SK-N-SH (cell line): ENCODE measurements at regions not wholly inside any gene's neighbourhood (a gene's known extent, or its start where the extent isn't known, plus 50 kb on each side); places are given as distances from the start of the nearest gene placed in this dataset.

Experiments
- CTCF ChIA-PET: fragments of 300-600, 350-600 bp; formaldehyde crosslinking; extraction: SDS; loops from one replicate; lab custom pipeline; 2021; lab: Yijun Ruan, JAX
- POLR2A ChIA-PET: fragments of 350-600 bp; sonication (Branson Sonifier 250); formaldehyde crosslinking; extraction: SDS; loops from one replicate; lab custom pipeline; 2020; ENCODE audit warnings: antibody characterized with exemption, inconsistent platforms; lab: Yijun Ruan, JAX
- DNase-seq: peaks from one replicate; pipeline ENCODE4 v3.0.0; 2012
- H2AFZ ChIP-seq: fragments of 200-600 bp; sonication (generic); 2 replicates; pipeline ENCODE4 v1.8.1; 2016; ENCODE audit warnings: antibody characterized with exemption, mild to moderate bottlenecking, low read depth
- H3F3A ChIP-seq: fragments of 200-600 bp; sonication (generic); replicated peaks from 2 replicates; pipeline ENCODE3; 2016; ENCODE audit warnings: antibody characterized with exemption, mild to moderate bottlenecking; ENCODE audit not compliant: insufficient read depth
- H3K27ac ChIP-seq, 2 experiments: fragments of 200-500 bp in 1 of 2; fragments of 200-600 bp in 1 of 2; sonication (Bioruptor generic) in 1 of 2; sonication (generic), shearing (Covaris generic) in 1 of 2; 2 replicates each; pipeline versions ENCODE4 v1.5.1 to v1.6.1; 2014 to 2016; ENCODE audit warnings: low read depth in 2 of 2, inconsistent platforms in 1 of 2, low read length in 1 of 2, mild to moderate bottlenecking in 1 of 2, mixed read lengths in 1 of 2
- H3K27me3 ChIP-seq: fragments of 200-600 bp; sonication (generic), shearing (Covaris generic); 2 replicates; pipeline ENCODE4 v1.6.1; 2016; ENCODE audit warnings: mixed run types; ENCODE audit not compliant: insufficient read depth
- H3K36me3 ChIP-seq, 2 experiments: fragments of 200-500 bp in 1 of 2; fragments of 200-600 bp in 1 of 2; sonication (Bioruptor generic) in 1 of 2; sonication (generic) in 1 of 2; replicated peaks in 1 of 2; 2 replicates each; pipeline versions ENCODE3 to v1.5.1; 2014 to 2016; ENCODE audit warnings: low read length in 1 of 2, mild to moderate bottlenecking in 1 of 2; ENCODE audit not compliant: insufficient read depth in 2 of 2, control insufficient read depth in 1 of 2
- H3K4me1 ChIP-seq, 2 experiments: fragments of 200-500 bp in 1 of 2; fragments of 200-600 bp in 1 of 2; sonication (Bioruptor generic) in 1 of 2; sonication (generic), shearing (Covaris generic) in 1 of 2; 2 replicates each; pipeline versions ENCODE4 v1.5.1 to v1.6.1; 2014 to 2016; ENCODE audit warnings: low read depth in 1 of 2, low read length in 1 of 2, mixed run types in 1 of 2; ENCODE audit not compliant: insufficient read depth in 2 of 2, control insufficient read depth in 1 of 2
- H3K4me2 ChIP-seq: fragments of 200-600 bp; sonication (generic), shearing (Covaris generic); 2 replicates; pipeline ENCODE4 v1.6.1; 2017; ENCODE audit warnings: mixed run types
- H3K4me3 ChIP-seq, 2 experiments: fragments of 200-500 bp in 1 of 2; fragments of 200-600 bp in 1 of 2; sonication (Bioruptor generic) in 1 of 2; sonication (generic), shearing (Covaris generic) in 1 of 2; 2 replicates each; pipeline versions ENCODE4 v1.5.1 to v1.8.1; 2014 to 2016; ENCODE audit warnings: low read depth in 2 of 2, inconsistent platforms in 1 of 2, low read length in 1 of 2, mild to moderate bottlenecking in 1 of 2, mixed read lengths in 1 of 2, moderate library complexity in 1 of 2
- H3K79me2 ChIP-seq: fragments of 200-600 bp; sonication (generic); 2 replicates; pipeline ENCODE4 v1.8.1; 2017; ENCODE audit warnings: mild to moderate bottlenecking; ENCODE audit not compliant: insufficient read depth
- H3K9ac ChIP-seq: fragments of 200-600 bp; sonication (generic); 2 replicates; pipeline ENCODE4 v1.6.1; 2017; ENCODE audit warnings: mixed run types
- H3K9me2 ChIP-seq: fragments of 200-600 bp; sonication (generic); 2 replicates; pipeline ENCODE4 v1.6.1; 2017; ENCODE audit warnings: mixed run types
- H3K9me3 ChIP-seq: fragments of 200-600 bp; sonication (generic); 2 replicates; pipeline ENCODE4 v1.6.1; 2017; ENCODE audit warnings: mixed run types, mild to moderate bottlenecking, moderate library complexity
- H4K20me1 ChIP-seq: fragments of 200-600 bp; sonication (generic); 2 replicates; pipeline ENCODE4 v1.6.1; 2017; ENCODE audit warnings: mild to moderate bottlenecking, mixed run types; ENCODE audit not compliant: insufficient read depth
- RXRA ChIP-seq: IDR thresholded peaks from 2 replicates; pipeline ENCODE4 v1.4.0; 2012; ENCODE audit warnings: low read depth, mild to moderate bottlenecking, borderline replicate concordance
- SMC3 ChIP-seq: IDR thresholded peaks from 2 replicates; pipeline ENCODE4 v1.6.1; 2012; ENCODE audit warnings: low read depth, low read length, improper control_type of control experiment
- TAF1 ChIP-seq: IDR thresholded peaks from 2 replicates; pipeline ENCODE4 v1.6.1; 2012; ENCODE audit warnings: low read depth, mild to moderate bottlenecking, low read length, moderate library complexity, borderline replicate concordance
- YY1 ChIP-seq: IDR thresholded peaks from 2 replicates; pipeline ENCODE4 v1.4.0; 2012; ENCODE audit warnings: low read depth, mild to moderate bottlenecking
- WGBS: methylation state at CpG from one replicate; pipeline ENCODE4 v1.1.6; 2017; ENCODE audit warnings: low lambda C conversion rate; 5-methylcytosine and 5-hydroxymethylcytosine counted together
- TF ChIP-seq, protein P1 (sequence below): fragments of 200-600 bp; sonication (generic); IDR thresholded peaks from 2 replicates; pipeline ENCODE4 v1.6.1; 2017; ENCODE audit warnings: antibody characterized with exemption, mild to moderate bottlenecking, moderate library complexity
- TF ChIP-seq, protein P2 (sequence below): IDR thresholded peaks from 2 replicates; pipeline ENCODE4 v1.4.0; 2012; ENCODE audit warnings: low read depth, borderline replicate concordance
- TF ChIP-seq, protein P3 (sequence below): IDR thresholded peaks from 2 replicates; pipeline ENCODE4; 2012
- TF ChIP-seq, protein P4 (sequence below): fragments of 150-350 bp; IDR thresholded peaks from 2 replicates; pipeline ENCODE4 v1.6.1; 2017; ENCODE audit warnings: antibody characterized with exemption, low read length, low read depth, borderline replicate concordance
- TF ChIP-seq, protein P5 (sequence below): IDR thresholded peaks from 2 replicates; pipeline ENCODE4 v1.4.0; 2012; ENCODE audit warnings: low read depth
- TF ChIP-seq, protein P6 (sequence below): IDR thresholded peaks from 2 replicates; pipeline ENCODE4 v1.4.0; 2012; ENCODE audit warnings: low read depth, borderline replicate concordance

DNA sequence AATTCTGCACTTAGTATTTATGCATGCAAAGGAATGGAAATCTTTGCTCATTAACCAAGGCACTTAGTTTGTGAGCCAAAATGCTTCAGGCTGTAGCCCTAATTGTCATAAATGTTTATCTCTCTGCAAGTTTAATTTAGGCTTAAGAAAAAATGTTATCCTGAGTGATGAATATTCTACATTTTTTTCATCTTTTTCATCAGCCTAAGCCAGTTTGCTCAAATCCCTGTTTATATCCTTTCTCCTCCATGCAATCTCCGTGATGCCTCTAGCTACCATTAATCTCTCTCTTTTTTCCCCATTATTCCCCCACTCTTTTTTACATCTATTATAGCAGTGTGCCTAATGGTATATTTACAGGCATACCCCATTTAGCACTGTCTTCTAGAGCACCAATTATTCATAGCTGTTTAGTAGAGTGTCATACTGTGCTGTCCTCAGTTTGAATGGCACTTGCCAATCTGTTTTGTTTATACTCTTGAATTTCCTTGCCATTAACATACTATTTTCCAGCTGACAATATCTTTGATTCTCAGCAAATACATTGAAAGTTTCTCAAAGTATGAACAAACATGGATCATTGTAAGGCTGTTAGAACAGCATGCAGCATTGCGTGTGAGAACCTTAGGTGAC, 1457.0 kb downstream of the MAT2B start:
- no peaks in the 10 kb centered on the region for H3K9me2 ChIP-seq
- H3K79me2 ChIP-seq, result no peaks in the 10 kb centered on the region
- H3K9ac ChIP-seq, result no peak overlapping the region
- no peaks in the 10 kb centered on the region for H3F3A ChIP-seq
- H3K4me2 ChIP-seq, result no peak overlapping the region
- H4K20me1 ChIP-seq, result no peaks in the 10 kb centered on the region
- DNase-seq, result no peak
- no peaks in the 10 kb centered on the region for H3K4me1 ChIP-seq
- WGBS, result 49% methylated on average over 2 of the region's 2 CpGs
- no peaks in the 10 kb centered on the region for H3K27me3 ChIP-seq
- no peak overlapping the region for H3K27ac ChIP-seq
- ChIA-PET CTCF (no interaction called here), POLR2A (interaction anchor here (0.5 kb wide), 1 partner anchor 383 kb away, joined by 3 read pairs; no protein-coding TSS in a partner anchor)
- no peaks in the 10 kb centered on the region for H3K36me3 ChIP-seq
- no peak overlapping the region for H2AFZ ChIP-seq
- no peaks in the 10 kb centered on the region for H3K9me3 ChIP-seq
- no peak for TF ChIP-seq SMC3
- TF ChIP-seq, protein P1, sequence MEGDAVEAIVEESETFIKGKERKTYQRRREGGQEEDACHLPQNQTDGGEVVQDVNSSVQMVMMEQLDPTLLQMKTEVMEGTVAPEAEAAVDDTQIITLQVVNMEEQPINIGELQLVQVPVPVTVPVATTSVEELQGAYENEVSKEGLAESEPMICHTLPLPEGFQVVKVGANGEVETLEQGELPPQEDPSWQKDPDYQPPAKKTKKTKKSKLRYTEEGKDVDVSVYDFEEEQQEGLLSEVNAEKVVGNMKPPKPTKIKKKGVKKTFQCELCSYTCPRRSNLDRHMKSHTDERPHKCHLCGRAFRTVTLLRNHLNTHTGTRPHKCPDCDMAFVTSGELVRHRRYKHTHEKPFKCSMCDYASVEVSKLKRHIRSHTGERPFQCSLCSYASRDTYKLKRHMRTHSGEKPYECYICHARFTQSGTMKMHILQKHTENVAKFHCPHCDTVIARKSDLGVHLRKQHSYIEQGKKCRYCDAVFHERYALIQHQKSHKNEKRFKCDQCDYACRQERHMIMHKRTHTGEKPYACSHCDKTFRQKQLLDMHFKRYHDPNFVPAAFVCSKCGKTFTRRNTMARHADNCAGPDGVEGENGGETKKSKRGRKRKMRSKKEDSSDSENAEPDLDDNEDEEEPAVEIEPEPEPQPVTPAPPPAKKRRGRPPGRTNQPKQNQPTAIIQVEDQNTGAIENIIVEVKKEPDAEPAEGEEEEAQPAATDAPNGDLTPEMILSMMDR, result no peak
- TF ChIP-seq, protein P2, sequence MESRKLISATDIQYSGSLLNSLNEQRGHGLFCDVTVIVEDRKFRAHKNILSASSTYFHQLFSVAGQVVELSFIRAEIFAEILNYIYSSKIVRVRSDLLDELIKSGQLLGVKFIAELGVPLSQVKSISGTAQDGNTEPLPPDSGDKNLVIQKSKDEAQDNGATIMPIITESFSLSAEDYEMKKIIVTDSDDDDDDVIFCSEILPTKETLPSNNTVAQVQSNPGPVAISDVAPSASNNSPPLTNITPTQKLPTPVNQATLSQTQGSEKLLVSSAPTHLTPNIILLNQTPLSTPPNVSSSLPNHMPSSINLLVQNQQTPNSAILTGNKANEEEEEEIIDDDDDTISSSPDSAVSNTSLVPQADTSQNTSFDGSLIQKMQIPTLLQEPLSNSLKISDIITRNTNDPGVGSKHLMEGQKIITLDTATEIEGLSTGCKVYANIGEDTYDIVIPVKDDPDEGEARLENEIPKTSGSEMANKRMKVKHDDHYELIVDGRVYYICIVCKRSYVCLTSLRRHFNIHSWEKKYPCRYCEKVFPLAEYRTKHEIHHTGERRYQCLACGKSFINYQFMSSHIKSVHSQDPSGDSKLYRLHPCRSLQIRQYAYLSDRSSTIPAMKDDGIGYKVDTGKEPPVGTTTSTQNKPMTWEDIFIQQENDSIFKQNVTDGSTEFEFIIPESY, result no peak
- H3K4me3 ChIP-seq, result no peak overlapping the region

DNA sequence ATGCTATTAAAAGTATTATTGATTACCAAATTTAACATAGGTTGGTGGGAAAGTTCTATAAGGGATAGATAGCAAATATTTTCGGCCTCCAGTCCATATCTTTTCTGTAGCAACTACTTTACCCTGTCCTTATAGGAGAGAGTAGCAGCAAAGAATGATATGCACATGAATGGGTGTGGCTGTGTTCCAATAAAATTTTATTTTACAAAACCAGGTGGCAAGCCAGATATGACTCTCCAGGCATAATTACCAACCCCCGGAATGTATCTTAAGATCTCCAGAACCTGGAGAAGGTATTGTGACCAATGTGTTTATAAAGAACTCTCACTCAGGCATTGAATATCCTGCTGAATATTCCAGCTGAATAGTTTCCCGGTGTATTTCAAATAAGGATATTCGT, 1461.2 kb downstream of the MAT2B start:
- ChIA-PET POLR2A (no interaction called here), CTCF (no interaction called here)
- no peak for TF ChIP-seq SMC3
- TF ChIP-seq, protein P1, result no peak
- TF ChIP-seq, protein P3, sequence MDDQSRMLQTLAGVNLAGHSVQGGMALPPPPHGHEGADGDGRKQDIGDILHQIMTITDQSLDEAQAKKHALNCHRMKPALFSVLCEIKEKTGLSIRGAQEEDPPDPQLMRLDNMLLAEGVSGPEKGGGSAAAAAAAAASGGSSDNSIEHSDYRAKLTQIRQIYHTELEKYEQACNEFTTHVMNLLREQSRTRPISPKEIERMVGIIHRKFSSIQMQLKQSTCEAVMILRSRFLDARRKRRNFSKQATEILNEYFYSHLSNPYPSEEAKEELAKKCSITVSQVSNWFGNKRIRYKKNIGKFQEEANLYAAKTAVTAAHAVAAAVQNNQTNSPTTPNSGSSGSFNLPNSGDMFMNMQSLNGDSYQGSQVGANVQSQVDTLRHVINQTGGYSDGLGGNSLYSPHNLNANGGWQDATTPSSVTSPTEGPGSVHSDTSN, result no peak
- TF ChIP-seq, protein P4, sequence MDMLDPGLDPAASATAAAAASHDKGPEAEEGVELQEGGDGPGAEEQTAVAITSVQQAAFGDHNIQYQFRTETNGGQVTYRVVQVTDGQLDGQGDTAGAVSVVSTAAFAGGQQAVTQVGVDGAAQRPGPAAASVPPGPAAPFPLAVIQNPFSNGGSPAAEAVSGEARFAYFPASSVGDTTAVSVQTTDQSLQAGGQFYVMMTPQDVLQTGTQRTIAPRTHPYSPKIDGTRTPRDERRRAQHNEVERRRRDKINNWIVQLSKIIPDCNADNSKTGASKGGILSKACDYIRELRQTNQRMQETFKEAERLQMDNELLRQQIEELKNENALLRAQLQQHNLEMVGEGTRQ, result no peak
- TF ChIP-seq YY1, result no peak
- TF ChIP-seq, protein P2, result no peak
- TF ChIP-seq, protein P5, sequence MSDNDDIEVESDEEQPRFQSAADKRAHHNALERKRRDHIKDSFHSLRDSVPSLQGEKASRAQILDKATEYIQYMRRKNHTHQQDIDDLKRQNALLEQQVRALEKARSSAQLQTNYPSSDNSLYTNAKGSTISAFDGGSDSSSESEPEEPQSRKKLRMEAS, result no peak
- TF ChIP-seq, protein P6, sequence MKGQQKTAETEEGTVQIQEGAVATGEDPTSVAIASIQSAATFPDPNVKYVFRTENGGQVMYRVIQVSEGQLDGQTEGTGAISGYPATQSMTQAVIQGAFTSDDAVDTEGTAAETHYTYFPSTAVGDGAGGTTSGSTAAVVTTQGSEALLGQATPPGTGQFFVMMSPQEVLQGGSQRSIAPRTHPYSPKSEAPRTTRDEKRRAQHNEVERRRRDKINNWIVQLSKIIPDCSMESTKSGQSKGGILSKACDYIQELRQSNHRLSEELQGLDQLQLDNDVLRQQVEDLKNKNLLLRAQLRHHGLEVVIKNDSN, result no peak
- no peak for TF ChIP-seq RXRA
- TF ChIP-seq TAF1, result no peak
- Histone ChIP-seq H3K79me2 (no peaks in the 10 kb centered on the region), H3K9ac (no peak overlapping the region), H3K27me3 (no peaks in the 10 kb centered on the region), H3K9me2 (no peaks in the 10 kb centered on the region), H3F3A (no peaks in the 10 kb centered on the region), H3K36me3 (no peaks in the 10 kb centered on the region), H3K4me3 (no peak overlapping the region), H3K9me3 (no peaks in the 10 kb centered on the region), H3K4me2 (no peak overlapping the region), H4K20me1 (no peaks in the 10 kb centered on the region), H3K4me1 (no peaks in the 10 kb centered on the region), H3K27ac (no peak overlapping the region), H2AFZ (no peak overlapping the region)
- no peak for DNase-seq
- WGBS, result 20% methylated on average over 4 of the region's 4 CpGs
